Spleen (tissue), 7 donors: ENCODE measurements at regions not wholly inside any gene's neighbourhood (a gene's known extent, or its start where the extent isn't known, plus 50 kb on each side); places are given as distances from the start of the nearest gene placed in this dataset.

Experiments used
- CTCF ChIP-seq, 11 experiments: fragments of 200-600 bp in 7 of 11; fragments of 450-650 bp in 4 of 11; sonication (generic) in 4 of 11; IDR thresholded peaks in 8 of 11; conservative IDR thresholded peaks in 3 of 11; 1 replicate in 7 of 11; 2 replicates in 4 of 11; pipeline versions ENCODE4 v1.4.0 to v1.8.0; 2016 to 2021; ENCODE audit warnings: antibody characterized with exemption in 11 of 11, inconsistent platforms in 4 of 11, mild to moderate bottlenecking in 1 of 11
- POLR2A ChIP-seq, 3 donors: fragments of 450-650 bp; IDR thresholded peaks; one replicate each; pipeline ENCODE4 v1.5.1; 2017; ENCODE audit warnings: antibody characterized with exemption in 3 of 3, mild to moderate bottlenecking in 1 of 3
- POLR2AphosphoS5 ChIP-seq, 3 donors: sonication (generic); formaldehyde crosslinking; IDR thresholded peaks; one replicate each; pipeline ENCODE4 v1.5.1; 2017; ENCODE audit warnings: antibody characterized with exemption in 3 of 3
- donor health status: DM: no; HTN: no; CAD: no; lungs with moderate emphysema.
- donor health status: DM: no; HTN: no; CAD: no.
- donor health status: DM: no; HTN: no; CAD: no.

GRCh38 chr15:69735121-69735520 is 282.5 kb downstream of the RPLP1 start:
- TF ChIP-seq POLR2A (IDR thresholded peaks at IDR 0.05): no peak
- no peak for TF ChIP-seq CTCF (IDR thresholded peaks at IDR 0.05 in 8 of 11, conservative IDR thresholded peaks at IDR 0.05 in 3 of 11)
- TF ChIP-seq POLR2AphosphoS5 (IDR thresholded peaks at IDR 0.05): no peak
